Liver (tissue), 8 donors: ENCODE measurements at regions not wholly inside any gene's neighbourhood (a gene's known extent, or its start where the extent isn't known, plus 50 kb on each side); places are given as distances from the start of the nearest gene placed in this dataset.

Experiments
- DNase-seq: peaks from one replicate; pipeline ENCODE4 v3.0.0-alpha.2; 2017; ENCODE audit warnings: low spot score
- H3K27ac ChIP-seq, 2 donors: one replicate each; pipeline ENCODE4 v1.7.0; 2013; ENCODE audit warnings: inconsistent platforms in 2 of 2, low read length in 2 of 2, control low read depth in 1 of 2, low read depth in 1 of 2, mild to moderate bottlenecking in 1 of 2
- H3K27me3 ChIP-seq, 4 donors: one replicate each; pipeline versions ENCODE4 v1.6.1 to v1.7.0; 2013; ENCODE audit warnings: low read length in 3 of 4, inconsistent platforms in 1 of 4, mild to moderate bottlenecking in 1 of 4, moderate library complexity in 1 of 4; ENCODE audit not compliant: control insufficient read depth in 4 of 4, insufficient read depth in 4 of 4
- H3K36me3 ChIP-seq, 4 donors: one replicate each; pipeline versions ENCODE4 v1.6.1 to v1.7.0; 2013; ENCODE audit warnings: low read length in 3 of 4, mild to moderate bottlenecking in 3 of 4, low read depth in 1 of 4, moderate library complexity in 1 of 4; ENCODE audit not compliant: control insufficient read depth in 4 of 4, insufficient read depth in 3 of 4
- H3K4me1 ChIP-seq, 4 donors: one replicate each; pipeline versions ENCODE4 v1.6.1 to v1.7.0; 2013; ENCODE audit warnings: low read length in 3 of 4, mild to moderate bottlenecking in 3 of 4, moderate library complexity in 1 of 4; ENCODE audit not compliant: control insufficient read depth in 4 of 4, insufficient read depth in 4 of 4
- H3K4me3 ChIP-seq, 3 donors: one replicate each; pipeline versions ENCODE4 v1.6.1 to v1.7.0; 2013; ENCODE audit warnings: low read length in 3 of 3, control low read depth in 1 of 3, low read depth in 1 of 3, mild to moderate bottlenecking in 1 of 3
- H3K9ac ChIP-seq, 2 donors: one replicate each; pipeline ENCODE4 v1.7.0; 2013; ENCODE audit warnings: low read length in 2 of 2, mild to moderate bottlenecking in 2 of 2, moderate library complexity in 2 of 2, control low read depth in 1 of 2, low read depth in 1 of 2
- H3K9me3 ChIP-seq, 4 donors: one replicate each; pipeline versions ENCODE4 v1.6.1 to v1.7.0; 2013; ENCODE audit warnings: low read length in 3 of 4; ENCODE audit not compliant: control insufficient read depth in 4 of 4
- EGR1 ChIP-seq, 2 donors: IDR thresholded peaks; 2 replicates each; pipeline ENCODE4 v1.6.1; 2016 to 2018; ENCODE audit warnings: antibody characterized with exemption in 2 of 2, low read depth in 2 of 2
- FOXA2 ChIP-seq: IDR thresholded peaks from 2 replicates; pipeline ENCODE4 v1.6.1; 2016; ENCODE audit warnings: antibody characterized with exemption
- GABPA ChIP-seq, 2 donors: IDR thresholded peaks in 1 of 2; conservative IDR thresholded peaks in 1 of 2; 2 replicates each; pipeline ENCODE4 v1.6.1; 2016; ENCODE audit warnings: antibody characterized with exemption in 2 of 2, mild to moderate bottlenecking in 1 of 2, moderate library complexity in 1 of 2
- NR2F2 ChIP-seq: IDR thresholded peaks from 2 replicates; pipeline ENCODE4 v1.6.1; 2016; ENCODE audit warnings: antibody characterized with exemption
- RAD21 ChIP-seq, 2 donors: IDR thresholded peaks; 2 replicates each; pipeline ENCODE4 v1.6.1; 2016; ENCODE audit warnings: antibody characterized with exemption in 2 of 2, mild to moderate bottlenecking in 2 of 2
- TAF1 ChIP-seq: conservative IDR thresholded peaks from 2 replicates; pipeline ENCODE4 v1.6.1; 2016; ENCODE audit warnings: antibody characterized with exemption, mild to moderate bottlenecking
- YY1 ChIP-seq: IDR thresholded peaks from 2 replicates; pipeline ENCODE4 v1.6.1; 2016; ENCODE audit warnings: antibody characterized with exemption, mild to moderate bottlenecking
- WGBS: extraction: QIAGEN DNeasy Blood & Tissue Kit; methylation state at CpG from one replicate; pipeline ENCODE4 v1.1.7; 2013; 5-methylcytosine and 5-hydroxymethylcytosine counted together
- TF ChIP-seq, protein P1 (sequence below): IDR thresholded peaks from 2 replicates; pipeline ENCODE4 v1.6.1; 2016; ENCODE audit warnings: antibody characterized with exemption
- TF ChIP-seq, protein P2 (sequence below): fragments of 150-350 bp; IDR thresholded peaks from 2 replicates; pipeline ENCODE4 v1.5.1; 2017; ENCODE audit warnings: improper control_type of control experiment, low read depth, low read length; ENCODE audit not compliant: missing input control
- TF ChIP-seq, protein P3 (sequence below): IDR thresholded peaks from 2 replicates; pipeline ENCODE4 v1.6.1; 2016; ENCODE audit warnings: antibody characterized with exemption
- TF ChIP-seq, protein P4 (sequence below): IDR thresholded peaks from 2 replicates; pipeline ENCODE4 v1.6.1; 2016; ENCODE audit warnings: antibody characterized with exemption, mild to moderate bottlenecking
- TF ChIP-seq, protein P5 (sequence below): IDR thresholded peaks from 2 replicates; pipeline ENCODE4 v1.6.1; 2016; ENCODE audit warnings: antibody characterized with exemption
- donor health status: healthy.
- donor health status: healthy.
- donor health status: healthy.
- donor health status: healthy.
- donor health status: healthy.

DNA sequence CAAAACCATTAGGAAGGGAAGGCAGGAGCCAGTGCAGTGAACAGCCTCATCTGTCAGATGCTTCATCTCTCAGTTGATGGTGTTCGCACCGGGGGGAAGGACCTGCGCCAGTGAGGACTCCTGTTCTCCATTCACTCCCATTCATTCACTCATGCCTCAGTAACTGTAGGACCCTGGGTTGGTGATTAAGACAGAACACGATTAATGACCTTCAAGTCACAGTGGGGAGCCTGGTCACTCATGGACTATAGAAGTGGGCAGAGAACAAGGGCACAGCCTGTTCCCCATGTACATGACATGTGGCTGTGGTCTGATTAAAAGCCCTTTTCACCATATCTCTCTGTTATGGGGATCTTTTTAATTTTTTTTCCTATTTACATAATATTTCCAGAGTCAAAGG is 113.3 kb downstream of the RPS12 start (continued):
- TF ChIP-seq, protein P1, sequence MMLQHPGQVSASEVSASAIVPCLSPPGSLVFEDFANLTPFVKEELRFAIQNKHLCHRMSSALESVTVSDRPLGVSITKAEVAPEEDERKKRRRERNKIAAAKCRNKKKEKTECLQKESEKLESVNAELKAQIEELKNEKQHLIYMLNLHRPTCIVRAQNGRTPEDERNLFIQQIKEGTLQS: no peak
- TF ChIP-seq, protein P2, sequence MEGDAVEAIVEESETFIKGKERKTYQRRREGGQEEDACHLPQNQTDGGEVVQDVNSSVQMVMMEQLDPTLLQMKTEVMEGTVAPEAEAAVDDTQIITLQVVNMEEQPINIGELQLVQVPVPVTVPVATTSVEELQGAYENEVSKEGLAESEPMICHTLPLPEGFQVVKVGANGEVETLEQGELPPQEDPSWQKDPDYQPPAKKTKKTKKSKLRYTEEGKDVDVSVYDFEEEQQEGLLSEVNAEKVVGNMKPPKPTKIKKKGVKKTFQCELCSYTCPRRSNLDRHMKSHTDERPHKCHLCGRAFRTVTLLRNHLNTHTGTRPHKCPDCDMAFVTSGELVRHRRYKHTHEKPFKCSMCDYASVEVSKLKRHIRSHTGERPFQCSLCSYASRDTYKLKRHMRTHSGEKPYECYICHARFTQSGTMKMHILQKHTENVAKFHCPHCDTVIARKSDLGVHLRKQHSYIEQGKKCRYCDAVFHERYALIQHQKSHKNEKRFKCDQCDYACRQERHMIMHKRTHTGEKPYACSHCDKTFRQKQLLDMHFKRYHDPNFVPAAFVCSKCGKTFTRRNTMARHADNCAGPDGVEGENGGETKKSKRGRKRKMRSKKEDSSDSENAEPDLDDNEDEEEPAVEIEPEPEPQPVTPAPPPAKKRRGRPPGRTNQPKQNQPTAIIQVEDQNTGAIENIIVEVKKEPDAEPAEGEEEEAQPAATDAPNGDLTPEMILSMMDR: no peak
- no peak for TF ChIP-seq RAD21 (IDR thresholded peaks at IDR 0.05)
- TF ChIP-seq, protein P3, sequence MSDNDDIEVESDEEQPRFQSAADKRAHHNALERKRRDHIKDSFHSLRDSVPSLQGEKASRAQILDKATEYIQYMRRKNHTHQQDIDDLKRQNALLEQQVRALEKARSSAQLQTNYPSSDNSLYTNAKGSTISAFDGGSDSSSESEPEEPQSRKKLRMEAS: no peak
- TF ChIP-seq FOXA2: no peak
- no peak for TF ChIP-seq EGR1 (IDR thresholded peaks at IDR 0.05; ENCODE audit: low read depth in 2 of 2)
- no peak for TF ChIP-seq TAF1
- no peak for TF ChIP-seq YY1

DNA sequence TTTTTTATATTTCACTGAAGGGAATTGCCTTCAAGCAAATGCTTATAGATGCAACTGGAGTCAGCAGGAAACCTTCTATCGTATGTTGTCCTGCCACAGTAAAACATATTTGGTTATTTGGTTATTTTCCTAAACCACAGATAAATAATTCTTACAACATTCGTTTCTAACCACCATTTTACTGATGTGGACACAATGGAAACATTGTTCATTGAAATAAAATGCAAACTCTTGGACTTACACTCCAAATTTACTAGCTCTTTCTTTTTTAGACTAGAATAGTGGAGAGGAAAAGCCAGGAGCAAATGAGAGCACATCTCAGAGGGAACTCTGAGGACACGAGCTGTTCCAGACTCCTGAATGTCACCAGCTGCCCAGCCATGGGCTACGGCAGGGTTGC is 114.8 kb downstream of the RPS12 start:
- H3K4me1 ChIP-seq: peaks cover 0 to 4% (median 0%) of the 10 kb centered on the region in 4 donors
- 73% methylated on average over 4 of the region's 4 CpGs for whole genome bisulfite sequencing
- TF ChIP-seq, protein P4, sequence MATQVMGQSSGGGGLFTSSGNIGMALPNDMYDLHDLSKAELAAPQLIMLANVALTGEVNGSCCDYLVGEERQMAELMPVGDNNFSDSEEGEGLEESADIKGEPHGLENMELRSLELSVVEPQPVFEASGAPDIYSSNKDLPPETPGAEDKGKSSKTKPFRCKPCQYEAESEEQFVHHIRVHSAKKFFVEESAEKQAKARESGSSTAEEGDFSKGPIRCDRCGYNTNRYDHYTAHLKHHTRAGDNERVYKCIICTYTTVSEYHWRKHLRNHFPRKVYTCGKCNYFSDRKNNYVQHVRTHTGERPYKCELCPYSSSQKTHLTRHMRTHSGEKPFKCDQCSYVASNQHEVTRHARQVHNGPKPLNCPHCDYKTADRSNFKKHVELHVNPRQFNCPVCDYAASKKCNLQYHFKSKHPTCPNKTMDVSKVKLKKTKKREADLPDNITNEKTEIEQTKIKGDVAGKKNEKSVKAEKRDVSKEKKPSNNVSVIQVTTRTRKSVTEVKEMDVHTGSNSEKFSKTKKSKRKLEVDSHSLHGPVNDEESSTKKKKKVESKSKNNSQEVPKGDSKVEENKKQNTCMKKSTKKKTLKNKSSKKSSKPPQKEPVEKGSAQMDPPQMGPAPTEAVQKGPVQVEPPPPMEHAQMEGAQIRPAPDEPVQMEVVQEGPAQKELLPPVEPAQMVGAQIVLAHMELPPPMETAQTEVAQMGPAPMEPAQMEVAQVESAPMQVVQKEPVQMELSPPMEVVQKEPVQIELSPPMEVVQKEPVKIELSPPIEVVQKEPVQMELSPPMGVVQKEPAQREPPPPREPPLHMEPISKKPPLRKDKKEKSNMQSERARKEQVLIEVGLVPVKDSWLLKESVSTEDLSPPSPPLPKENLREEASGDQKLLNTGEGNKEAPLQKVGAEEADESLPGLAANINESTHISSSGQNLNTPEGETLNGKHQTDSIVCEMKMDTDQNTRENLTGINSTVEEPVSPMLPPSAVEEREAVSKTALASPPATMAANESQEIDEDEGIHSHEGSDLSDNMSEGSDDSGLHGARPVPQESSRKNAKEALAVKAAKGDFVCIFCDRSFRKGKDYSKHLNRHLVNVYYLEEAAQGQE: no peak
- TF ChIP-seq, protein P5, sequence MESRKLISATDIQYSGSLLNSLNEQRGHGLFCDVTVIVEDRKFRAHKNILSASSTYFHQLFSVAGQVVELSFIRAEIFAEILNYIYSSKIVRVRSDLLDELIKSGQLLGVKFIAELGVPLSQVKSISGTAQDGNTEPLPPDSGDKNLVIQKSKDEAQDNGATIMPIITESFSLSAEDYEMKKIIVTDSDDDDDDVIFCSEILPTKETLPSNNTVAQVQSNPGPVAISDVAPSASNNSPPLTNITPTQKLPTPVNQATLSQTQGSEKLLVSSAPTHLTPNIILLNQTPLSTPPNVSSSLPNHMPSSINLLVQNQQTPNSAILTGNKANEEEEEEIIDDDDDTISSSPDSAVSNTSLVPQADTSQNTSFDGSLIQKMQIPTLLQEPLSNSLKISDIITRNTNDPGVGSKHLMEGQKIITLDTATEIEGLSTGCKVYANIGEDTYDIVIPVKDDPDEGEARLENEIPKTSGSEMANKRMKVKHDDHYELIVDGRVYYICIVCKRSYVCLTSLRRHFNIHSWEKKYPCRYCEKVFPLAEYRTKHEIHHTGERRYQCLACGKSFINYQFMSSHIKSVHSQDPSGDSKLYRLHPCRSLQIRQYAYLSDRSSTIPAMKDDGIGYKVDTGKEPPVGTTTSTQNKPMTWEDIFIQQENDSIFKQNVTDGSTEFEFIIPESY: no peak
- TF ChIP-seq GABPA (IDR thresholded peaks at IDR 0.05 in 1 of 2, conservative IDR thresholded peaks at IDR 0.05 in 1 of 2) (no peak), FOXA2 (no peak)

DNA sequence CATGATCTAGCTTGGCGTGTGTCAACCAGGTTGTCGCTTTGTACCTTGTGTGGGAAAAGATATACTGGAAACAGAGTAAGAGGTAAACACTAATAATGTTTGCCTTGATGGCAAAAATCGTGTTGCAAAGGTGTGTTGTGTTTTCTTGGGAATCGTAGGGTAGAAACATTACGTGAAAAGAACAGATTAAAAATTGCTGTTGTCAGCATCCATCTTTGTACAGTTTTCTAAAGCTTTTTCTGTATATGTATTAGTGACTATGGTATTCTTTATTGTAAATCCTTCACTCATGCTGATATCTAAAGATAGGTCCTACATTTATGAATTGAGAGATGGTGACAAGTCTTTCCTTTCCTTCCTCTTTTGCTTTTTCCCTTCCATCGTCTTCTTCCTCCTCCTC is 116.9 kb downstream of the RPS12 start:
- WGBS: 57% methylated on average over 6 of the region's 6 CpGs
- Histone ChIP-seq H3K4me3 (no peak overlapping the region), H3K4me1 (peaks cover 0 to 4% (median 0%) of the 10 kb centered on the region in 4 donors), H3K9ac (no peak overlapping the region), H3K27me3 (peaks cover 0 to 7% (median 0%) of the 10 kb centered on the region in 4 donors), H3K9me3 (no peaks in the 10 kb centered on the region), H3K36me3 (no peaks in the 10 kb centered on the region), H3K27ac (no peak overlapping the region)
- no peak for DNase-seq
- TF ChIP-seq, protein P2: no peak
- TF ChIP-seq, protein P4: no peak
- TF ChIP-seq, protein P5: no peak
- no peak for TF ChIP-seq NR2F2
- TF ChIP-seq EGR1 (IDR thresholded peaks at IDR 0.05; ENCODE audit: low read depth in 2 of 2): no peak
- no peak for TF ChIP-seq GABPA (IDR thresholded peaks at IDR 0.05 in 1 of 2, conservative IDR thresholded peaks at IDR 0.05 in 1 of 2)

More for the DNA sequence above, 114.8 kb downstream of the RPS12 start:
- Histone ChIP-seq H3K36me3 (no peaks in the 10 kb centered on the region), H3K4me3 (no peak overlapping the region), H3K9ac (no peak overlapping the region), H3K27ac (no peak overlapping the region), H3K9me3 (no peaks in the 10 kb centered on the region), H3K27me3 (peaks cover 0 to 7% (median 0%) of the 10 kb centered on the region in 4 donors)
- no peak for DNase-seq
